WTC11 (cell line): ENCODE measurements at regions not wholly inside any gene's neighbourhood (a gene's known extent, or its start where the extent isn't known, plus 50 kb on each side); places are given as distances from the start of the nearest gene placed in this dataset.

Source experiments
- ATAC-seq: fragments of 200-7000 bp; cut with Tn5 transposase; 2 replicates; pipeline ENCODE4 v1.10.0; 2021; ENCODE audit warnings: mild to moderate bottlenecking, moderate library complexity
- CTCF ChIA-PET: fragments of 300-600 bp; sonication (Branson Sonifier 250); formaldehyde crosslinking; loops from one replicate; lab custom pipeline; 2021; ENCODE audit warnings: antibody characterized with exemption; lab: Charles Lee
- POLR2A ChIA-PET: fragments of 350-600 bp; sonication (Branson Sonifier 250); formaldehyde crosslinking; loops from one replicate; lab custom pipeline; 2021; ENCODE audit warnings: antibody characterized with exemption; lab: Charles Lee
- DNase-seq: peaks from one replicate; pipeline ENCODE4 v3.0.0; 2021; ENCODE audit warnings: low spot score
- H3K27ac Mint-ChIP-seq: 2 replicates; pipeline ENCODE4 v1.8.0; 2021; ENCODE audit warnings: mixed read lengths
- H3K27me3 Mint-ChIP-seq: 2 replicates; pipeline ENCODE4 v1.8.0; 2021; ENCODE audit warnings: low read depth, mild to moderate bottlenecking, moderate library complexity, mixed read lengths
- H3K36me3 Mint-ChIP-seq: 2 replicates; pipeline ENCODE4 v1.8.0; 2021; ENCODE audit warnings: mixed read lengths
- H3K4me1 Mint-ChIP-seq: 2 replicates; pipeline ENCODE4 v1.8.0; 2022; ENCODE audit warnings: mixed read lengths
- H3K4me3 Mint-ChIP-seq: 2 replicates; pipeline ENCODE4 v1.8.0; 2021; ENCODE audit warnings: mild to moderate bottlenecking, moderate library complexity, mixed read lengths
- H3K9me3 Mint-ChIP-seq: 2 replicates; pipeline ENCODE4 v1.8.0; 2021; ENCODE audit warnings: mixed read lengths
- CBFB ChIP-seq: sonication (generic); formaldehyde crosslinking; IDR thresholded peaks from 2 replicates; pipeline ENCODE4 v1.8.1; 2022; ENCODE audit warnings: mild to moderate bottlenecking, low read depth, missing genetic modification reagents
- GABPB1 ChIP-seq: sonication (generic); formaldehyde crosslinking; IDR thresholded peaks from 2 replicates; pipeline ENCODE4 v1.8.1; 2023; ENCODE audit warnings: mild to moderate bottlenecking, missing genetic modification reagents
- MYBL2 ChIP-seq: sonication (generic); formaldehyde crosslinking; IDR thresholded peaks from 2 replicates; pipeline ENCODE4 v1.8.1; 2023; ENCODE audit warnings: mild to moderate bottlenecking, moderate library complexity, missing genetic modification reagents
- NFATC4 ChIP-seq: fragments of 250-450 bp; sonication (Bioruptor Pico); IDR thresholded peaks from 2 replicates; pipeline ENCODE4 v1.9.0; 2021; ENCODE audit warnings: mild to moderate bottlenecking
- NFE2L1 ChIP-seq: sonication (generic); formaldehyde crosslinking; IDR thresholded peaks from 2 replicates; pipeline ENCODE4 v1.8.1; 2023; ENCODE audit warnings: missing genetic modification reagents
- OVOL2 ChIP-seq: fragments of 250-450 bp; sonication (Bioruptor Pico); IDR thresholded peaks from 2 replicates; pipeline ENCODE4 v1.9.0; 2021; ENCODE audit warnings: mild to moderate bottlenecking, borderline replicate concordance
- PRRX2 ChIP-seq: fragments of 250-450 bp; sonication (Bioruptor Pico); IDR thresholded peaks from 2 replicates; pipeline ENCODE4 v1.8.0; 2021; ENCODE audit warnings: mild to moderate bottlenecking
- ZNF317 ChIP-seq: sonication (generic); formaldehyde crosslinking; IDR thresholded peaks from 2 replicates; pipeline ENCODE4 v1.8.1; 2023; ENCODE audit warnings: low read depth, mild to moderate bottlenecking, moderate library complexity, missing genetic modification reagents, borderline replicate concordance
- ZNF396 ChIP-seq: fragments of 250-450 bp; sonication (Bioruptor Pico); IDR thresholded peaks from 2 replicates; pipeline ENCODE4 v1.8.0; 2021; ENCODE audit warnings: mild to moderate bottlenecking, moderate library complexity, borderline replicate concordance
- ZNF671 ChIP-seq: fragments of 250-450 bp; sonication (Bioruptor Pico); IDR thresholded peaks from 2 replicates; pipeline ENCODE4 v1.8.0; 2021; ENCODE audit warnings: mild to moderate bottlenecking
- TF ChIP-seq, protein P1 (sequence below): fragments of 250-450 bp; sonication (Bioruptor Pico); IDR thresholded peaks from 2 replicates; pipeline ENCODE4 v1.9.0; 2021; ENCODE audit warnings: mild to moderate bottlenecking, borderline replicate concordance
- TF ChIP-seq, protein P2 (sequence below): fragments of 250-450 bp; sonication (Bioruptor Pico); IDR thresholded peaks from 2 replicates; pipeline ENCODE4 v2.1.2; 2022; ENCODE audit warnings: mild to moderate bottlenecking, moderate library complexity
- TF ChIP-seq, protein P3 (sequence below): sonication (generic); formaldehyde crosslinking; IDR thresholded peaks from 2 replicates; pipeline ENCODE4 v1.8.1; 2023; ENCODE audit warnings: mild to moderate bottlenecking, missing genetic modification reagents, moderate library complexity
- TF ChIP-seq, protein P4 (sequence below): sonication (generic); formaldehyde crosslinking; IDR thresholded peaks from 2 replicates; pipeline ENCODE4 v1.8.1; 2023; ENCODE audit warnings: mild to moderate bottlenecking, missing genetic modification reagents
- TF ChIP-seq, protein P5 (sequence below): sonication (generic); formaldehyde crosslinking; IDR thresholded peaks from 2 replicates; pipeline ENCODE4 v1.8.0; 2023; ENCODE audit warnings: missing genetic modification reagents
- TF ChIP-seq, protein P6 (sequence below): sonication (generic); formaldehyde crosslinking; IDR thresholded peaks from 2 replicates; pipeline ENCODE4 v1.8.0; 2022; ENCODE audit warnings: mild to moderate bottlenecking, missing genetic modification reagents

DNA sequence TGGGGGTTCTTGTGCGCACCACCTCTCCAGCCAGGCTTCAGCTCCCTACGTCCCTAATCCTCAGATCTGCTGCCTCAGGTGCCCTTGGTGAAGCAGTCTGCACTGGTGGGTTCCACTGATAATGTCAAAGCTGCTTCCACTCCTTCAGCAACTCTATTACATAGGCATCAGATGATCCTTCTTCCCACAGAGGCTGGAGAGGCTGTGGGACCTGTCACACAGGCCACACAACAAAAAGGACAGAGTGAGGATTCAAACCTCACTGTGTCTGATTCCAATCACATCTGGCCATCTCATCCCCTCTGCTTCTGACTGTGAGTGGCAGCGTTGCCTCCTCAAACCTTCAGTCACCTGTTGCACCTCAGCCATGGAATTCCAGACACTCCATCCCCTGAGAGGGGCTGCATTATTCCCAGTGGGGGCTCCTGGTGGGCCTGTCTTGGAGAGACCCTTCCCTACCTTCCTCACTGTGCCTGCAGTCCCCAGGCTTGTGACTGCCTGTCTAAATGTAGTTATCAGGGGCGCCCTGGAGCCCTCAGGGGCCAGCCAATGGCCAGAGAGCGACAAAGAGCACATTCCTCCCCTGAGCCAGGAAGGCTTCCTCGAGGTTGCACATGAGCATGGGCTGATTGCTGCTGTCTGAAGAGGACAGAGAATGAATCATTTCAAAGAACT lies 211.4 kb upstream of the ECI2 start (continued):
- TF ChIP-seq, protein P1, sequence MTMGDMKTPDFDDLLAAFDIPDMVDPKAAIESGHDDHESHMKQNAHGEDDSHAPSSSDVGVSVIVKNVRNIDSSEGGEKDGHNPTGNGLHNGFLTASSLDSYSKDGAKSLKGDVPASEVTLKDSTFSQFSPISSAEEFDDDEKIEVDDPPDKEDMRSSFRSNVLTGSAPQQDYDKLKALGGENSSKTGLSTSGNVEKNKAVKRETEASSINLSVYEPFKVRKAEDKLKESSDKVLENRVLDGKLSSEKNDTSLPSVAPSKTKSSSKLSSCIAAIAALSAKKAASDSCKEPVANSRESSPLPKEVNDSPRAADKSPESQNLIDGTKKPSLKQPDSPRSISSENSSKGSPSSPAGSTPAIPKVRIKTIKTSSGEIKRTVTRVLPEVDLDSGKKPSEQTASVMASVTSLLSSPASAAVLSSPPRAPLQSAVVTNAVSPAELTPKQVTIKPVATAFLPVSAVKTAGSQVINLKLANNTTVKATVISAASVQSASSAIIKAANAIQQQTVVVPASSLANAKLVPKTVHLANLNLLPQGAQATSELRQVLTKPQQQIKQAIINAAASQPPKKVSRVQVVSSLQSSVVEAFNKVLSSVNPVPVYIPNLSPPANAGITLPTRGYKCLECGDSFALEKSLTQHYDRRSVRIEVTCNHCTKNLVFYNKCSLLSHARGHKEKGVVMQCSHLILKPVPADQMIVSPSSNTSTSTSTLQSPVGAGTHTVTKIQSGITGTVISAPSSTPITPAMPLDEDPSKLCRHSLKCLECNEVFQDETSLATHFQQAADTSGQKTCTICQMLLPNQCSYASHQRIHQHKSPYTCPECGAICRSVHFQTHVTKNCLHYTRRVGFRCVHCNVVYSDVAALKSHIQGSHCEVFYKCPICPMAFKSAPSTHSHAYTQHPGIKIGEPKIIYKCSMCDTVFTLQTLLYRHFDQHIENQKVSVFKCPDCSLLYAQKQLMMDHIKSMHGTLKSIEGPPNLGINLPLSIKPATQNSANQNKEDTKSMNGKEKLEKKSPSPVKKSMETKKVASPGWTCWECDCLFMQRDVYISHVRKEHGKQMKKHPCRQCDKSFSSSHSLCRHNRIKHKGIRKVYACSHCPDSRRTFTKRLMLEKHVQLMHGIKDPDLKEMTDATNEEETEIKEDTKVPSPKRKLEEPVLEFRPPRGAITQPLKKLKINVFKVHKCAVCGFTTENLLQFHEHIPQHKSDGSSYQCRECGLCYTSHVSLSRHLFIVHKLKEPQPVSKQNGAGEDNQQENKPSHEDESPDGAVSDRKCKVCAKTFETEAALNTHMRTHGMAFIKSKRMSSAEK (CRISPR knock-in tag), result no peak
- TF ChIP-seq ZNF317 (CRISPR knock-in tag), result no peak

DNA sequence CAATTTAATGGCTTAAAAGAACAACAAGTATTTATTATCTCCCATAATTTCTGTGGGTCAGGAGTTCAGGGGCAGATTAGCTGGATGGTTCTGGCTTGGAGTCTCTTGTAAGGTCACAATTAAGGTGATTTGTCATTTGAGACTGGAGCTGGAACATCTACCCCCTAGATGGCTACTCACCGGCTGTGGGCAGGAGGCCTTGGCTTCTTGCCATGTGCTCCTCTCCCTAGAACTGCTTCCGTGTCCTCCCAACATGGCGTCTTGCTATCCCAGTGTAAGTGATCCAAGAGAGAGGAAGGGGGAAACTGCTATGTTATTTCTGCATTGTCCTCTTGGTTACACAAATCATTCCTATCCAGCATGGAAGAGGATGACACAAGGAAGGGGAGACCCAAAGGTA lies 210.2 kb upstream of the ECI2 start:
- Mint-ChIP-seq H3K36me3 (no peaks in the 10 kb centered on the region), H3K4me1 (no peaks in the 10 kb centered on the region; the same call in 1 of the 2 replicates), H3K27ac (no peak overlapping the region), H3K4me3 (no peak overlapping the region), H3K27me3 (peaks cover 2% of the 10 kb centered on the region; the same call in 1 of the 2 replicates), H3K9me3 (no peaks in the 10 kb centered on the region)
- ATAC-seq (no peak), DNase-seq (no peak)
- ChIA-PET CTCF (no interaction called here), POLR2A (no interaction called here)
- TF ChIP-seq OVOL2, result no peak
- TF ChIP-seq, protein P2, sequence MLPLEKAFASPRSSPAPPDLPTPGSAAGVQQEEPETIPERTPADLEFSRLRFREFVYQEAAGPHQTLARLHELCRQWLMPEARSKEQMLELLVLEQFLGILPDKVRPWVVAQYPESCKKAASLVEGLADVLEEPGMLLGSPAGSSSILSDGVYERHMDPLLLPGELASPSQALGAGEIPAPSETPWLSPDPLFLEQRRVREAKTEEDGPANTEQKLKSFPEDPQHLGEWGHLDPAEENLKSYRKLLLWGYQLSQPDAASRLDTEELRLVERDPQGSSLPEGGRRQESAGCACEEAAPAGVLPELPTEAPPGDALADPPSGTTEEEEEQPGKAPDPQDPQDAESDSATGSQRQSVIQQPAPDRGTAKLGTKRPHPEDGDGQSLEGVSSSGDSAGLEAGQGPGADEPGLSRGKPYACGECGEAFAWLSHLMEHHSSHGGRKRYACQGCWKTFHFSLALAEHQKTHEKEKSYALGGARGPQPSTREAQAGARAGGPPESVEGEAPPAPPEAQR, result no peak
- no peak for TF ChIP-seq PRRX2 (CRISPR knock-in tag)
- TF ChIP-seq, protein P3, sequence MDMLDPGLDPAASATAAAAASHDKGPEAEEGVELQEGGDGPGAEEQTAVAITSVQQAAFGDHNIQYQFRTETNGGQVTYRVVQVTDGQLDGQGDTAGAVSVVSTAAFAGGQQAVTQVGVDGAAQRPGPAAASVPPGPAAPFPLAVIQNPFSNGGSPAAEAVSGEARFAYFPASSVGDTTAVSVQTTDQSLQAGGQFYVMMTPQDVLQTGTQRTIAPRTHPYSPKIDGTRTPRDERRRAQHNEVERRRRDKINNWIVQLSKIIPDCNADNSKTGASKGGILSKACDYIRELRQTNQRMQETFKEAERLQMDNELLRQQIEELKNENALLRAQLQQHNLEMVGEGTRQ, result no peak
- TF ChIP-seq CBFB (CRISPR knock-in tag), result no peak
- TF ChIP-seq, protein P4, sequence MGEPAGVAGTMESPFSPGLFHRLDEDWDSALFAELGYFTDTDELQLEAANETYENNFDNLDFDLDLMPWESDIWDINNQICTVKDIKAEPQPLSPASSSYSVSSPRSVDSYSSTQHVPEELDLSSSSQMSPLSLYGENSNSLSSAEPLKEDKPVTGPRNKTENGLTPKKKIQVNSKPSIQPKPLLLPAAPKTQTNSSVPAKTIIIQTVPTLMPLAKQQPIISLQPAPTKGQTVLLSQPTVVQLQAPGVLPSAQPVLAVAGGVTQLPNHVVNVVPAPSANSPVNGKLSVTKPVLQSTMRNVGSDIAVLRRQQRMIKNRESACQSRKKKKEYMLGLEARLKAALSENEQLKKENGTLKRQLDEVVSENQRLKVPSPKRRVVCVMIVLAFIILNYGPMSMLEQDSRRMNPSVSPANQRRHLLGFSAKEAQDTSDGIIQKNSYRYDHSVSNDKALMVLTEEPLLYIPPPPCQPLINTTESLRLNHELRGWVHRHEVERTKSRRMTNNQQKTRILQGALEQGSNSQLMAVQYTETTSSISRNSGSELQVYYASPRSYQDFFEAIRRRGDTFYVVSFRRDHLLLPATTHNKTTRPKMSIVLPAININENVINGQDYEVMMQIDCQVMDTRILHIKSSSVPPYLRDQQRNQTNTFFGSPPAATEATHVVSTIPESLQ (CRISPR knock-in tag), result no peak
- TF ChIP-seq NFE2L1 (CRISPR knock-in tag), result no peak

DNA sequence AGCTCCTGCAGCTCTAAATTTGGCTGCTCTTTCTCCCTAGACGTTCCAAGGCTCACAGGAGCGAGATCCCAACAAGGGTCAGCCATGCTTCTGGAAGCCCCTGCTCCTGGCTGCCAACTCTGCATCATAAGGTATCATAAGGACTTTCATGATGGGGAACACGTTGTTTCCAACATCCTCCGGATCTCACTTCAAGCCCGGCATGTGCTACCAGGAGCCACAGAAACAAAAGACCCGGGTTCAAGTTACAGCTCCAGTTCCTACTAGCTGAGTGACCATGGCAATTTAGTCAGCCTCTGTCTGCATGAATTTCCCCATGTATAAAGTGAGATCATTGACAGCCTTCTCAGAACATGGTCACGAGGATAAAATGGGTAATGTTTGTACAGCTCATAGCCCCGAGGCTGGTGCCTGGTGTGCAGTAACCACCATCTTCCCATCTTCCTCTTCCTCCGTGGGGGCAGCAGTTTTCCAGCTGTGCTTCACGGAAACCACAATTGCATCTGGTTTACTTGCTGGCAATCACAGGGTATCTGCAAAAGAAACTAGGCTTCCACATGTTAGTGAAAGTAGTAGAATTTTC lies 209.0 kb upstream of the ECI2 start:
- H3K4me1 Mint-ChIP-seq, result no peaks in the 10 kb centered on the region; the same call in 1 of the 2 replicates
- DNase-seq (no peak), ATAC-seq (no peak)
- no peak overlapping the region for H3K4me3 Mint-ChIP-seq
- CTCF ChIA-PET, result no interaction called here
- H3K36me3 Mint-ChIP-seq, result no peaks in the 10 kb centered on the region
- POLR2A ChIA-PET, result interaction anchor here (1.1 kb wide), 1 partner anchor 323 kb away, joined by 3 read pairs; a partner anchor contains a TSS
- H3K27ac Mint-ChIP-seq, result no peak overlapping the region
- peaks cover 5% of the 10 kb centered on the region; the same call in 1 of the 2 replicates for H3K27me3 Mint-ChIP-seq
- H3K9me3 Mint-ChIP-seq, result no peaks in the 10 kb centered on the region
- TF ChIP-seq GABPB1 (no peak), ZNF396 (CRISPR knock-in tag) (no peak), NFATC4 (CRISPR knock-in tag) (no peak), MYBL2 (CRISPR knock-in tag) (no peak), ZNF671 (CRISPR knock-in tag) (no peak)
- TF ChIP-seq, protein P5, sequence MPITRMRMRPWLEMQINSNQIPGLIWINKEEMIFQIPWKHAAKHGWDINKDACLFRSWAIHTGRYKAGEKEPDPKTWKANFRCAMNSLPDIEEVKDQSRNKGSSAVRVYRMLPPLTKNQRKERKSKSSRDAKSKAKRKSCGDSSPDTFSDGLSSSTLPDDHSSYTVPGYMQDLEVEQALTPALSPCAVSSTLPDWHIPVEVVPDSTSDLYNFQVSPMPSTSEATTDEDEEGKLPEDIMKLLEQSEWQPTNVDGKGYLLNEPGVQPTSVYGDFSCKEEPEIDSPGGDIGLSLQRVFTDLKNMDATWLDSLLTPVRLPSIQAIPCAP, result no peak
- TF ChIP-seq, protein P6, sequence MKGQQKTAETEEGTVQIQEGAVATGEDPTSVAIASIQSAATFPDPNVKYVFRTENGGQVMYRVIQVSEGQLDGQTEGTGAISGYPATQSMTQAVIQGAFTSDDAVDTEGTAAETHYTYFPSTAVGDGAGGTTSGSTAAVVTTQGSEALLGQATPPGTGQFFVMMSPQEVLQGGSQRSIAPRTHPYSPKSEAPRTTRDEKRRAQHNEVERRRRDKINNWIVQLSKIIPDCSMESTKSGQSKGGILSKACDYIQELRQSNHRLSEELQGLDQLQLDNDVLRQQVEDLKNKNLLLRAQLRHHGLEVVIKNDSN, result no peak
